ENCODE measurements at regions not wholly inside any gene's neighbourhood (a gene's known extent, or its start where the extent isn't known, plus 50 kb on each side); places are given as distances from the start of the nearest gene placed in this dataset.

GRCh38 chr2:198382811-198383210 is 578.4 kb downstream of the PLCL1 start:
- Histone ChIP-seq H3K4me1 (no peaks in the 10 kb centered on the region), H3K4me3 (no peak overlapping the region), H3K27ac (no peak overlapping the region), H3K9me3 (no peaks in the 10 kb centered on the region), H3K36me3 (no peaks in the 10 kb centered on the region), H3K27me3 (no peaks in the 10 kb centered on the region)
- intact Hi-C loops (cut with DNase I; ENCODE audit: low total_unique reads) (no loop called here), in situ Hi-C loops (cut with MboI; ENCODE audit: low sequenced_read_pairs in 4 of 4) (no loop called here)
- no peak for DNase-seq
- TF ChIP-seq POLR2A (IDR thresholded peaks at IDR 0.05) (no peak), CTCF (IDR thresholded peaks at IDR 0.05 in 4 of 5, conservative IDR thresholded peaks at IDR 0.05 in 1 of 5) (no peak)
- ATAC-seq = no peak

GRCh38 chr2:198376677-198377076 is 572.3 kb downstream of the PLCL1 start:
- H3K36me3 ChIP-seq = no peaks in the 10 kb centered on the region
- no peaks in the 10 kb centered on the region for H3K4me1 ChIP-seq
- H3K4me3 ChIP-seq = no peak overlapping the region
- no peaks in the 10 kb centered on the region for H3K9me3 ChIP-seq
- H3K27ac ChIP-seq = no peak overlapping the region
- no peak for ATAC-seq
- intact Hi-C loops (cut with DNase I; ENCODE audit: low total_unique reads) = no loop called here
- no peak for TF ChIP-seq CTCF (IDR thresholded peaks at IDR 0.05 in 4 of 5, conservative IDR thresholded peaks at IDR 0.05 in 1 of 5)
- no peak for TF ChIP-seq POLR2A (IDR thresholded peaks at IDR 0.05)
- DNase-seq = no peak
- in situ Hi-C loops (cut with MboI; ENCODE audit: low sequenced_read_pairs in 4 of 4) = no loop called here
- H3K27me3 ChIP-seq = no peaks in the 10 kb centered on the region

GRCh38 chr2:198375083-198375410 is 570.7 kb downstream of the PLCL1 start:
- intact Hi-C loops (cut with DNase I; ENCODE audit: low total_unique reads) = no loop called here
- no peak for ATAC-seq
- Histone ChIP-seq H3K9me3 (no peaks in the 10 kb centered on the region), H3K4me1 (no peaks in the 10 kb centered on the region), H3K36me3 (no peaks in the 10 kb centered on the region), H3K27me3 (no peaks in the 10 kb centered on the region), H3K27ac (no peak overlapping the region), H3K4me3 (no peak overlapping the region)
- no peak for DNase-seq
- in situ Hi-C loops (cut with MboI; ENCODE audit: low sequenced_read_pairs in 4 of 4) = no loop called here
- TF ChIP-seq POLR2A (IDR thresholded peaks at IDR 0.05) = no peak
- no peak for TF ChIP-seq CTCF (IDR thresholded peaks at IDR 0.05 in 4 of 5, conservative IDR thresholded peaks at IDR 0.05 in 1 of 5)

GRCh38 chr2:198374375-198375082 is 570.1 kb downstream of the PLCL1 start:
- intact Hi-C loops (cut with DNase I; ENCODE audit: low total_unique reads) = no loop called here
- ATAC-seq (no peak), DNase-seq (no peak)
- no peaks in the 10 kb centered on the region for H3K4me1 ChIP-seq
- no peaks in the 10 kb centered on the region for H3K9me3 ChIP-seq
- no peaks in the 10 kb centered on the region for H3K36me3 ChIP-seq
- TF ChIP-seq CTCF (IDR thresholded peaks at IDR 0.05 in 4 of 5, conservative IDR thresholded peaks at IDR 0.05 in 1 of 5) (peak in 1 of 5 experiments; percentile 34), POLR2A (IDR thresholded peaks at IDR 0.05) (no peak)
- in situ Hi-C loops (cut with MboI; ENCODE audit: low sequenced_read_pairs in 4 of 4) = no loop called here
- H3K27me3 ChIP-seq = no peaks in the 10 kb centered on the region
- no peak overlapping the region for H3K4me3 ChIP-seq
- no peak overlapping the region for H3K27ac ChIP-seq

All from gastrocnemius medialis (tissue), 4 donors.